Fibroblast of skin of left biceps (primary cell): ENCODE measurements at regions not wholly inside any gene's neighbourhood (a gene's known extent, or its start where the extent isn't known, plus 50 kb on each side); places are given as distances from the start of the nearest gene placed in this dataset.
"Not testable (repeated sequence)": the region's sequence is repeated elsewhere in the genome, so short reads cannot be mapped to it uniquely, and the experiment has no call there.

Experiments used
- DNase-seq, 2 experiments: peaks; one replicate each; pipeline ENCODE4 v3.0.0-alpha.2; 2013; ENCODE audit warnings: low read depth in 2 of 2

DNA sequence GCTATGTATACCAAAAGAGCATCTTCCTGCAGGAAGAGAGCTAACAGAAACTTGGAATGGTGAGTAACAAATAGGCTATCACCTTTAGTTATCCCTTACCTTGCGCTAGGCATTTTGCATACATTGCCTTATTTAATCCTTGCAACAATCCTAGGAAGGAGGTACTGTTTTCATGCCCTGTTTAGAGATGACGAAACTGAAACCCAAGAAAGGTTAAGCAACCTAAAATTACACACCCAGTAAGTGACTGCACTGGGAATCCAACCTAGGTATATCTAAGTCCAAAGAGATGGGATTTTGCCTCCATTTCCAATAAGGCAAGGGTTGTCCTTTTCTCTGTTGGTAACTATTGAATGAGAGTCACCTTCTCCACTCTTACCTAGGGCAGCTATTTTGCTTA is 144.5 kb downstream of the TM2D1 start:
- no peak for DNase-seq

DNA sequence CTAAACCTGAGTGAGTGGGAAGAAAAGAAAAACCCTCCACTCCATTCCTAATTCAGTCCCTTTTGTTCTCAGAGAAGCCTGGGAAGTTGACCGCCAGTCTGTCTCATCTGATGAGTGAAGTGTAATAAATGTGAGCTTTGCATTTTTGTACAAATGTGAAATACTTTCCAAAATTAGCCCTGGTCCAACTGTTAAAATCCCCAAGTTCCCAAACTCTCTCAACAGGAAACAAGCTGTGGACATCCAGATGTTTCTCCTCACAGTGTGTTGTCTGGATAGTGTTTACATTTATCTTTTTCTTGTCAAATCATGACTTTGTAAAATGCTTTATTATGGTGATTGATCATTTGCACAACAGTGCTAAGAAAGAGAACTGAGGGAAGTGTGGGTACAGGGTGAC is 145.1 kb downstream of the TM2D1 start:
- DNase-seq: no peak

DNA sequence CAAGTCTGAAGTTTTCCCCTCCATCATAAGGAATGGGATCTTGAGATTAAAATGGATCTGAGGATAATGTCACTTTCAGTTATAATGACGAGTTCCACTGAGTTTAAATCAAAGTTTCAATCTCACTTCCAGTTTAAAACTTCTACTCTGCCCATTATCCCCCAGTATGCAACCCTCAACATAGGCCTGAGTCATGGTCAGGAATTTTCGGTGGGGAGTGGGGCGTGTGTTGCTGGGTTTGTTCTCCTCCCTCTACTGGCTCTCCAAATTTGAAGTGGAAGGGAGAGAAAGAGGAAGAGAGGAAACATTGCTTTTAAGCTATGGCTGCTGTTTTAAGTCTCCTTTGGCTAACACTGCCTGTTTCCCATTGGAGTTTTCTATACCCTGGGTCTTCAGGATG is 152.9 kb downstream of the TM2D1 start:
- no peak for DNase-seq

DNA sequence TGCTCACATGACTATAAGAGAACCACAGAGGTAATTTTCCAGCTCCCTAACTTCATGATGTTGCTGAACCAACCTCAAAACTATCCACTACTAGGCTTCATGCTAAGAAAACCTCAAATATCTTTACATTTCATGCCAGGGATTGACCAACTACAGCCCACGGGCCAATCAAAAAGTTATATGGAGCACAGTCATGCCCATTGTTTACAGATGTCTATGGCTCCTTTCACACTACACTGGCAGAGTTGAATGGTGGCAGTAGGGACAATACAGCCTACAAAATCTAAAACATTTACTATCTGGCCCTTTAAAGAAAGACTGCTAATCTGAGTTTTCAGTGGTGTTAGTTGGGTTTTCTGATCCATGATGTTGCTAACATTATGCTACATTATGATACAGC is 154.8 kb downstream of the TM2D1 start:
- no peak for DNase-seq

DNA sequence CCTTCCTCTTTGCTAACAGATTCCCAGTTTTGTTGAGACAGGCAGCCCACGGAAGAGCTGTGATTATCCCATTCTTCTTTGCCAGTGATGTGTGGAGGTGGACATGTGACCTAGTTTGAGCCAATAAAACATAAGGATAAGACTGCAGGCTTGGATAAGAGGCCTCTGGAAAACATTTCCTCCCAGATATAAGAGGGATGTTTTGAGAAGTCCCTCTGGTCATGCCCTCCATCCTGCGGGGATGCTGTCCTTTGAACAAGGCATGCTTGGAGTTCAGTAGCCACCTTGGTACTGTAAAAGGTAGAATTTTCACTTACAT is 155.7 kb downstream of the TM2D1 start:
- DNase-seq: no peak

DNA sequence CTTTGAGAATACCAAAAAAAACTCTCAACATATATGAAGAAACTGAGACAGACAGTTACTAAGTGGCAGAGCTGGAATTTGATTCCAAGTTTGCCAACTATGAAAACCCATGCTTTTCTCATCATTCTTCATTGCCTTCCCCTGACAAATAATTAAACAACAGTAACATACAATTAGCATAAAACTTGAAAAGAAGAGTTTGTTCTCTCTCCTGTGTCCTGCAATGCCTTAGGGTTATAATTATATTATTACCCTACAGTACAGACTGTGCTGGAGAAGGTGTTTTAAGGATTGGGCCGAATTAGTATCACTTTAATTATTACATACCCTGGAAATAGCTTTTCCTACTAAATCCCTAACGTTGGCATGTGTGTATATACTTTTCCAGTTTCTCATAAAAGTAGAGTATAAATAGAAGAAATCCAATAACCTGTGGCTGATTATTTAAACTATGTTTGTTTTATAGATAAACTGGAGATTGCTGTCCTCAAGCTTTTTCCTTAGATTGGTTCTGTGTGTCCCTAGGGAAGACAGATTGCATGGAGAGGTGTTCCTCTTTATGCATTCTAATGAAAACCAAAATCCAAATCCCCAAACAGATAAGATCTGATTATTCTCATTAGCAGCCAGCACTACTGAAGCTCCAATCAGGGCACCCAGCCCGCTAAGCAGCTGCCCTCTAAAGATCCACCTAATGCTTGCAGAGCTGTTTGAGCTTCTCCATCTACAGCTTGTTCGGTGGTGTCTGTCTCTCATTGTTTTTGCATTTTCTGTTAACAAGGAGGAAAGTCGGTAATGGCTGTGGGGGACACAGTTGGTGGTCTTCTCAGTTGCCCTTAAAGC is 156.3 kb downstream of the TM2D1 start:
- no peak for DNase-seq

DNA sequence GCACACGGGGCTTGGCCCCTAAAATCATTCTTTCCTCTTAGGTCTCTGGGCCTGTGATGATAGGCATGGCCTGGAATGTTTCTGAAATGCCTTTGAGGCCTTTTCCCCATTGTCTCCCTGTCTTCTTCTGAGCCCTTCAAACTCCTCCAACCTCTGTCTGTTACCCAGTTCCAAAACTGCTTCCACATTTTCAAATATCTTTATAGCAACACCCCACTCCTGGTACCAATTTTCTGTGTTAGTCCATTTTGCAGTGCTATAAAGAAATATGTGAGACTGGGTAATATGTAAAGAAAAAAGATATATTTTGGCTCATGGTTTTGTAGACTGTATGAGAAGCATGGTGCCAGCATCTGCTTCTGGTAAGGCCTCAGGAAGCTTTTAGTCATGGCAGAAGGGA is 158.8 kb downstream of the TM2D1 start:
- no peak for DNase-seq

DNA sequence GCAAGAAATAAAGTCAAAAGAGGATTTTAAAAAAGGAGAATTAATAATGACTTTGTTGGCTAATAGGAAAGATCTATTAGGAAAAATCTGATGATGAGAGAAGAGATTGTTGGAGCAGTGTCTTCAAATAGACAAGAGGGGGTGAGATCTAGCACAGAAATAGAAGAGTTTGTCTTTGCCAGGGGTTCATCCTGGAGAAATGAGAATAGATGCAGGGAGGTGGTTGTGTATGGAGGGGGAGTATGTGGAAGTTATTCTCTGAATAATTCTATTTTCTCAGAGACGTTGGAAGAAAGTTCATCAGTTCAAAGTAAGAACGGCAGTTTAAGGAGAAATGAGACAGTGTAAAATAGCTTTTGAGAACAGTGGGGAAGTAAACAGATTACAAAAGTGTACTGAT is 161.3 kb downstream of the TM2D1 start:
- no peak for DNase-seq

DNA sequence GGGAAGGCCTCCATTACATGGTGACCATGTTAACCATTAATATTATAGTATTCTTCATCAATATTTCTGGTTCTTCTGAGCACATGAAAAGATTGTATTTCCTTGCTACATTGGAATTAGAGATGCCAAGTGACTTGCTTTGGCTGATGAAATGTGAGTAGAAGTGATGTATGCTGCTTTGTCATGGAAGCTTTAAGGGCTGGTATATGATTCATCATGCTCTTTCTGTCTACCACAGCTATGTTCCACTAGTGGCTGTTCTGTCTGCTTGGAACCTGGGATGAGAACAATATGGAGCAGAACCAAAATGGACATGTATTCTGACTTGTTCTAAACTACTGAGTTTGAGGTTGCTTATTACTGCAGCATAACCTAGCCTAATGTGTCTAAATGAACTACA is 163.3 kb downstream of the TM2D1 start:
- DNase-seq: no peak

DNA sequence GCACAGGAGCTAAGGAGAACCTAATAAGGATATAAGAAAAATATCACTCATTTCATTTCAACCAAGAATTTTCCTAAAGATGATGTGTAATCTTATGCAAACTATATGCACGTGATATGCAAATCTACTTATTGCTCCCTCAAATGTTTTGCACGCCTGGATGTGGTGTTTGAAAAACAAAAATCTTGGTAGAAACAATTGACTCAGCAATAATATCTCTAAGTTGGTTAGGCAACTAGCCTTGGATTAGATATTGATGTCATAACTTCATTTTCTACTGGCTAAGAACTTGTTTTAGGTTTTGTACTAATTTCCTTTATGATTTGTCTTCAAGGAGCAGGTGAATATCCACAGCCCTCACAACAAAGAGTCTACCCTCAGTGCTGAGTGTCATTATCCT is 164.6 kb downstream of the TM2D1 start:
- DNase-seq: no peak

DNA sequence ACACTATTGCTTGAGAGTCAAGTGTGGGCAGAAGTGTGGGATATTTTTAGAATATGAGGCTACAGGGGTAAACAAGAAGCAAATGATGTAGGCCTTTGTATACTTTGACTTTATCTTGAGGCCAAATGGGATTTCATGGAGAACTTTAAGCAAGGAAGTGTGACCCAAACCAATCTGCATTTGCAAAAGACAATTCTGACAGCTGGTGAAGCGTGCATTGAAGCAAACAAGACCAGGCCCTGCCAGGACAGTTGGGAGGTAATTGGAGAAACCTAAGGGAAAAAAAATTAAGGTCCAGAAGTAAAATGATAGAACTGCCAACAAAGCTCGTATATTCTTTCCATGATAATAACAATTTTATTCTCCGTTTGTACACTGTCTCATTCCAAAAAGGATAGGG is 168.3 kb downstream of the TM2D1 start:
- no peak for DNase-seq

DNA sequence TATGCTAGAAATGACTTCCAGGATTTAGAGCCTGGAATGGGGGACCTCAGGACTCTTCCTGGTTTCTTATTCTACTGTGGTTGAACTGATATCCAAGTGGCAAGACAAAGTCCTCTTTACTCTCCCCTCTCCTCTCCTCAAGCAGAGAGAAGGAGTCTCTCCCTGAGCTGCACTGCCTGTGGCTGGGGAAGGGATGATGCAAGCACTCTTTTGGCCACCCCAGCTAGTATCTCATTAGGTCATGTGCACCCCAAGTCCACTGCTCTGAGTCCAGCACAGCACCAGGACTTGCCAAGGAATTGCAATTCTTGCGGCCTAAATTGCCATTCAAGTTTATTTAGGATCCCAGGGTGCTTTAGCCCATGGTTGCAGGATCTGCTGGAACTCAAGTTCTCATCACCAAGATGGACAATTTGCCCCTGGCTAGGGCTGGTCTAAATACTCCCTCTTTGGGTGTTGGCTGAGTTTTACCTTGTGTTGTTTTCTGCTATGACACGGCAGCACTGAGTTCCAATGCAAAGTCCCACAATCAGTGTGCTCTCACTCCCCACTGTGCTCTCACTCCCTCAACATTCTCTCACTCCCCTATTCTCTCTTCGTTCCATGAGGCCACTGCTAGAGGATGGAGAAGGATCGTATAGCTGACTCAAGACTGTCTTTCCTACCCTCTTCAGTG is 172.2 kb downstream of the TM2D1 start:
- no peak for DNase-seq

DNA sequence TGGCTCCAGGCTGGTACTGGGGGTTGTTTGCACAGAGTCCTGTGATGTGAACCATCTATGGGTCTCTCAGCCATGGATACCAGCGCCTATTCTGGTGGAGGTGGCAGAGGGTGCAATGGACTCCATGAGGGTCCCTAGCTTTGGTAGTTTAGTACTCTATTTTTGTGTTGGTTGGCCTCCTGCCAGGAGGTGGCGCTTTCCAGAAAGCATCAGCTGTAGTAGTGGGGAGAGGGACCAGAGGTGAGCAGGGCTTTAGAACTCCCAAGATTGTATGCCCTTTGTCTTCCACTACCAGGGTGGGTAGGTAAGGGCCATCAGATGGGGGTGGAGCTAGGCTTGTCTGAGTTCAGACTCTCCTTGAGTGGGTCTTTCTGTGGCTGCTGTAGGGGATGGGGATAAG is 177.6 kb downstream of the TM2D1 start:
- DNase-seq: not testable (repeated sequence)

DNA sequence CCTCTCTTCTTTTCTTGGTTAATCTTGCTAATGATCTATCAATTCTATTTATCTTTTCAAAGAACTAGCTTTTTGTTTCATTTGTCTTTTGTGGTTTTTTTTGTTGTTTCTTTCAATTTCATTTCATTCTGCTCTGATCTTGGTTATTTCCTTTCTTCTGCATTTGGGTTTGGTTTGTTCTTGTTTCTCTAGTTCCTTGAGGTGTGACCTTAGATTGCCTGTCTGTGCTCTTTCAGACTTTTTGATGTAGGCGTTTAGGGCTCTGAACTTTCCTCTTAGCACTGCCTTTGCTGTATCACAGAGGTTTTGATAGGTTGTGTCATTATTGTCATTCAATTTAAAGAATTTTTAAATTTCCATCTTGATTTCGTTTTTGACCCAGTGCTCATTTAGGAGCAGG is 180.1 kb downstream of the TM2D1 start:
- not testable (repeated sequence) for DNase-seq

DNA sequence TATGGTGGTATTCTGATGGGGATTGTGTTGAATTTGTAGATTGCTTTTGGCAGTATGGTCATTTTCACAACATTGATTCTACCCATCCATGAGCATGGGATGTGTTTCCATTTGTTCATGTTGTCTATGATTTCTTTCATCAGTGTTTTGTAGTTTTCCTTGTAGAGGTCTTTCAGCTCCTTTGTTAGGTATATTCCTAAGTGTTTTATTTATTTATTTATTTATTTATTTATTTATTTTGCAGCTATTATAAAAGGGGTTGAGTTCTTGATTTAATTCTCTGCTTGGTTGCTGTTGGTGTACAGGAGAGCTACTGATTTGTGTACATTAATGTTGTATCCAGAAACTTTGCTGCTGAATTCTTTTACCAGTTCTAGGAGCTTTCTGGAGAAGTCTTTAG is 181.4 kb downstream of the TM2D1 start:
- not testable (repeated sequence) for DNase-seq

DNA sequence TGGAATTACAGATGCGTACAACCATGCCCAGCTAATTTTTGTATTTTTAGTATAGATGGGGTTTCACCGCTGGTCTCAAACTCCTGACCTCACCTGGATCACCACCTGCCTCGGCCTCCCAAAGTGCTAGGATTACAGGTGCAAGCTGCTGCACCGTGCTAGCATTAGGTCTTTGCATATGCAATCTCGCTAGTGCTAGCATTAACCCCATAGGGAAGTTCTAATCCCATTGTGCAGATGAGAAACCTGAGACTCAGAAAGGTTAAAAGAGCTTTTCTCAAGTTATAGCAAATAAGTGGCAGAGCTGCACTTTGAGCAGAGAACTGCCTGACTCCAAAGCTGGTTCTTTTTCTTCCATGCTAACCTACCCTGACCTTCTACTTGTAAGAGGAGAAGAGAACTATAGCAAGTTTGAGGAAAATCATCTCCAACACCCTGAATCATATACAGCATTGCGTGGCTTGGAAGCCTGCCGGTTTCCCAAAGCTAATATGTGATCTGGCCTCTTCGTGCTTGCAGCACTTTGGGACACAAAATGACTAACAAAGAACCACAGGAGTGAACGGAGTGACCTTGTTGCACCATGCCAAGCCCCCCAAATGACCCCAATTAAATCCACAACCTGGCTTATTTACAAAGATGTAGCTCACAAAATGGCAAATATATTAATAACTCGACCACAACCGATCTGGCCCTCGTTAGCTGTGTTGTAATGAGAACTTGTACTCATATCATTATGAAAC is 185.1 kb downstream of the TM2D1 start:
- peak; percentile 35 to 41 for DNase-seq

DNA sequence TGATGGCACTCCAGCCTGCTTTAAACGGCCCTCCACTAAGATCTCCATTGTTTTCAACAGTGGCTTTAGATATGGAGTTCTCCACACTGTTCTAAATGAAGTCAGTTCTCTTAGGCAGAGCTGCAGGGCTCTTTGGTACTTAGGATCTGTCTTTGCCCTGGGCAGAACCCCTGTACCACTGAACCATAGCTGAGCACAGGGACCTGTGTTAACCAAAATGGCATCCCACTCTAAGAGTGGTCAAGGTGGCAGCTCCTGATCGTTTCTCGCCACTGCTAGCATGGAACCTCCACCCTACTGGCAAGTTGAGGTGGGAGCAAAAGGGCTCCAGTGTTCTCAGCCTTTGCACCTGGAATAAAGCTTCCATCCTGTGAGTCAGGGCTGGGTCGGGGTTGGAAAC is 186.7 kb downstream of the TM2D1 start:
- DNase-seq: no peak

DNA sequence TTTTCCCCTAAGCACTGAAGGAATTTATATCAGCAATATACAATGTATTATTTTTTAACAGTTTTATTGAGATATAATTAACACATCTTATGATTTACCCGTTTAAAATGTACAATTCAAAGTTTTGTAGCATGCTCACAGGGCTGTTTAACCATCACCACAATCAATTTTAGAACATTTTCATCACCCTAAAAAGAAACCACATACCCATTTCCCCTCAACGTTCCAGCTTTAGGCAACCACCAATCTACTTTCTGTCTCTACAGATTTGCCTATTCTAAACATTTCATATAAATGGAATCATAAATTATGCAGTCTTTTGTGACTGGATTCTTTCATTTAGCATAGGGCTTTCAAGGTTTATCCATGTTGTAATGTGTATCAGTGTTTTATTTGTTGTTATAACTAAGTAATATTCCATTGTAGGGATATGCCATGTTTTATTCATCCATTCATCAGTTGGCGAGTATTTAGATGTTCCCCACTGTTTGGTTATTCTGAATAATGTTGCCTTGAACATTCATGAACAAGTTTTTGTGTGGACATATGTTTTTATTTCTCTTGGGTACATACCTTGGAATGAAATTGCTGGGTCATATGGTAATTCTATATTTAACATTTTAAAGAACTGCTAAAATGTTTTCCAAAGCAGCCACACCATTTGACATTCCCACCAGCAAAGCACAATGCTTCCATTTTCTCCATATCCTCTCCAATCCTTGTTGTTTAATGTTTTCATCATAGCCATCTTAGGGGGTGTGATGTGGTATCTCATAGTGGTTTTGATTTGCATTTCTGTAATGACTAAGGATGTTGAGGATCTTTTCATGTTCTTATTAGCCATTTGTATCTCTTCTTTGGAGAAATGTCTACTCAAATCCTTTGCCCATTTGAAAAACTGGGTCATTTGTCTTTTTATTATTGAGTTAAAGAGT is 188.5 kb downstream of the TM2D1 start:
- no peak for DNase-seq

DNA sequence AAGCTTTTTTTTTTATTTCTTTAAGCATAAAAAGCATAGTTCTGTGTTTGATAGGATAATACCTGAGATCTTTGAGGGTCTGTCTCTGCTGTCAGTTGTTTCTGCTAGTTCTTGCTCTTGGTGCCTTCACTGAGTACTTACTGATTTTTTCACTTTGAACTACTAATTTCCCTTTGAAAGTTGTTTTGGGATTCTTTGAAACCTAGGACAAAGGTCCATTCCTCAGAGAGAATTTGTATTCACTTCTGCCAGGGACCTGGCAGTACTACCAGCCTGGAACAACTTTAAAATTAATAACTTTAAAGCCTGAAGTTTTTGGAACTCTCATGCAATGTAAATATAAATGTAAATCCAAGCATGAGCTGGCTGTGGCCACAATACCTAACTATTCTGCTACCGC is 190.1 kb downstream of the TM2D1 start:
- DNase-seq: no peak

DNA sequence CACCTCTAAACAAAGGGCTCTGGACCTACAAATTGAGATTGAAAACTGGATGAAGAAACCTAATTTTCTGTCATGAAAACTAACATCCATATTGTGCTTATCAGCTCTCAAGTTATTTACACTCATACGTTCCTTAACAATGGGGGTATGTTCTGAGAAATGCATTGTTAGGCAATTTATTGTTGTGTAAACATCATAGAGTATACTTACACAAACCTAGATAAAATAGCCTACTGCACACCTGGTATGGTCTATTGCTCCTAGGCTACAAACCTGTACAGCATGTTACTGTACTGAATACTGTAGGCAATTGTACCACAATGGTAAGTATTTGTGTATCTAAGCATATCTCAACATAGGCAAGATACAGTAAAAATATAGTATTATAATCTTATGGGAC is 191.4 kb downstream of the TM2D1 start:
- DNase-seq: no peak

DNA sequence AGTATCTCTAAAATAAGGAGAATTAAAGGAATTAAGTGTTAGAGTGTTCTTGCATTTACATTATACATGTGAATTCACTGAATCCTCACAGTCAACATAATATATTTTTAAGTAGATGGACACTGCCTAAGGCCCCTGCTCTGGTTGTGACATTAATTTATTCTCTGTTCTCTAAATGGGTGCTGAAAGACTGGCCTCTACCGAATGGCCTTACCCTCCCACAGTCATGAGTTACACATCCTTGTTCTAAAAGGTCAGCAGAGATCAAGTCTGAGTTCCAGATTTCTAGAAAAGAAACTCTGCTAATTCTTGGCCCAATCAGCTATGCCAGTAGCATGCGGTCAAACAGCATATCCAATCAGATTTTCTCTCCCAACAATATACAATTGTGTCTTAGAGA is 193.2 kb downstream of the TM2D1 start:
- DNase-seq: no peak
